Endothelial cell of umbilical vein (primary cell): ENCODE measurements at regions not wholly inside any gene's neighbourhood (a gene's known extent, or its start where the extent isn't known, plus 50 kb on each side); places are given as distances from the start of the nearest gene placed in this dataset.

Experiments
- EZH2 ChIP-seq: IDR thresholded peaks from 2 replicates; pipeline ENCODE4 v1.6.1; 2012; ENCODE audit warnings: borderline replicate concordance, low read depth, mild to moderate bottlenecking, moderate library complexity, low read length, inconsistent platforms; ENCODE audit not compliant: severe bottlenecking
- POLR2A ChIP-seq: IDR thresholded peaks from 2 replicates; pipeline ENCODE4 v1.6.1; 2012; ENCODE audit warnings: low read depth, mild to moderate bottlenecking, control low read depth, low read length
- TF ChIP-seq, protein P1 (sequence below), 2 donors: IDR thresholded peaks; 1 replicate in 1 of 2; 2 replicates in 1 of 2; pipeline ENCODE4 v1.5.1; 2011; ENCODE audit warnings: low read length in 2 of 2, mild to moderate bottlenecking in 2 of 2, moderate library complexity in 2 of 2, control low read depth in 1 of 2, inconsistent platforms in 1 of 2, low read depth in 1 of 2; ENCODE audit not compliant: insufficient read depth in 1 of 2; ENCODE audit errors: extremely low read depth in 1 of 2

DNA sequence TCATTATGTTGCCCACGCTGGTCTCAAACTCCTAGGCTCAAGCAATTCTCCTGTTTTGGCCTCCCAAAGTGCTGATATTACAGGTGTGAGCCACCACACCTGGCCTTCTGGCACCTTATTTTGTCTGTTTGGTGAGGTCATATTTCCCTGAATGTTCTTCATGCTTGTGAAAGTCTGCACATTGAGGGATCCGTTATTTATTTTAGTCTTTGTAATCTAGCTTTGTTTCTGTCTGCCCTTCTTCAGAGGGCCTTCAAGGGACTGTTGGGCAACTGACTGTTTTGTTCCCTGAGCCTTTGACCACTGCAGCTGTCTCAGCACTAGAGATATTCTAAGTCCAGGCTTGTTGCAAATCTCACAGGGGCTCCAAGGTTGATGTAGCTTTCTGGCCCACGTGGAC lies 110.5 kb upstream of the RFC3 start:
- TF ChIP-seq EZH2 = no peak
- TF ChIP-seq, protein P1, sequence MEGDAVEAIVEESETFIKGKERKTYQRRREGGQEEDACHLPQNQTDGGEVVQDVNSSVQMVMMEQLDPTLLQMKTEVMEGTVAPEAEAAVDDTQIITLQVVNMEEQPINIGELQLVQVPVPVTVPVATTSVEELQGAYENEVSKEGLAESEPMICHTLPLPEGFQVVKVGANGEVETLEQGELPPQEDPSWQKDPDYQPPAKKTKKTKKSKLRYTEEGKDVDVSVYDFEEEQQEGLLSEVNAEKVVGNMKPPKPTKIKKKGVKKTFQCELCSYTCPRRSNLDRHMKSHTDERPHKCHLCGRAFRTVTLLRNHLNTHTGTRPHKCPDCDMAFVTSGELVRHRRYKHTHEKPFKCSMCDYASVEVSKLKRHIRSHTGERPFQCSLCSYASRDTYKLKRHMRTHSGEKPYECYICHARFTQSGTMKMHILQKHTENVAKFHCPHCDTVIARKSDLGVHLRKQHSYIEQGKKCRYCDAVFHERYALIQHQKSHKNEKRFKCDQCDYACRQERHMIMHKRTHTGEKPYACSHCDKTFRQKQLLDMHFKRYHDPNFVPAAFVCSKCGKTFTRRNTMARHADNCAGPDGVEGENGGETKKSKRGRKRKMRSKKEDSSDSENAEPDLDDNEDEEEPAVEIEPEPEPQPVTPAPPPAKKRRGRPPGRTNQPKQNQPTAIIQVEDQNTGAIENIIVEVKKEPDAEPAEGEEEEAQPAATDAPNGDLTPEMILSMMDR (IDR thresholded peaks at IDR 0.05; ENCODE audit: extremely low read depth in 1 of 2, insufficient read depth in 1 of 2, low read depth in 1 of 2, low read length in 2 of 2) = no peak
- no peak for TF ChIP-seq POLR2A
